Testis (tissue), 2 donors: ENCODE measurements at regions not wholly inside any gene's neighbourhood (a gene's known extent, or its start where the extent isn't known, plus 50 kb on each side); places are given as distances from the start of the nearest gene placed in this dataset.

Experiments used
- DNase-seq: peaks from one replicate; pipeline ENCODE4 v3.0.0-alpha.2; 2019
- H3K27ac ChIP-seq, 2 donors: fragments of 200-600 bp; sonication (generic); one replicate each; pipeline ENCODE4 v1.5.1; 2019
- H3K27me3 ChIP-seq: fragments of 200-600 bp; sonication (generic); one replicate; pipeline ENCODE4 v1.5.1; 2019
- H3K36me3 ChIP-seq: fragments of 200-600 bp; sonication (generic); one replicate; pipeline ENCODE4 v1.5.1; 2017; ENCODE audit warnings: low read depth; ENCODE audit errors: missing control alignments
- H3K4me1 ChIP-seq: fragments of 200-600 bp; sonication (generic); one replicate; pipeline ENCODE4 v1.5.1; 2019
- H3K4me3 ChIP-seq, 2 donors: fragments of 200-600 bp; sonication (generic); one replicate each; pipeline ENCODE4 v1.5.1; 2017 to 2019
- H3K9me3 ChIP-seq: fragments of 200-600 bp; sonication (generic); one replicate; pipeline ENCODE4 v1.5.1; 2017
- CTCF ChIP-seq, 3 experiments: fragments of 450-650 bp in 2 of 3; fragments of 200-600 bp in 1 of 3; sonication (generic) in 1 of 3; IDR thresholded peaks; one replicate each; pipeline ENCODE4 v1.5.1; 2016 to 2019; ENCODE audit warnings: antibody characterized with exemption in 3 of 3, mild to moderate bottlenecking in 2 of 3, moderate library complexity in 1 of 3
- POLR2A ChIP-seq: fragments of 450-650 bp; IDR thresholded peaks from one replicate; pipeline ENCODE4 v1.6.1; 2017; ENCODE audit warnings: antibody characterized with exemption, mild to moderate bottlenecking, moderate library complexity
- WGBS, 2 donors: methylation state at CpG; one replicate each; pipeline ENCODE4 v1.1.5; 2018; 5-methylcytosine and 5-hydroxymethylcytosine counted together
- intact Hi-C: fragments of 100-400 bp; cut with DNase I; formaldehyde crosslinking; loops from one replicate; pipeline ENCODE4 v1.15.1; 2023; ENCODE audit warnings: low total_unique reads

- H3K36me3 ChIP-seq: no peaks in the 10 kb centered on the region
- H3K27ac ChIP-seq: no peak overlapping the region
- 83 to 94% methylated on average over 2 of the region's 2 CpGs for WGBS, 2 donors
- DNase-seq: no peak
- intact Hi-C loops: no loop called here
- H3K27me3 ChIP-seq: no peaks in the 10 kb centered on the region
- H3K9me3 ChIP-seq: no peaks in the 10 kb centered on the region
- H3K4me1 ChIP-seq: no peaks in the 10 kb centered on the region
- TF ChIP-seq CTCF (IDR thresholded peaks at IDR 0.05) (no peak), POLR2A (no peak)
- no peak overlapping the region for H3K4me3 ChIP-seq
These were observed 153.1 kb upstream of the JUN start for GRCh38 chr1:58936973-58937372.

GRCh38 chr1:58939146-58939545 is 155.3 kb upstream of the JUN start:
- DNase-seq: no peak
- Histone ChIP-seq H3K27ac (no peak overlapping the region), H3K9me3 (no peaks in the 10 kb centered on the region), H3K27me3 (no peaks in the 10 kb centered on the region), H3K4me3 (no peak overlapping the region), H3K4me1 (no peaks in the 10 kb centered on the region), H3K36me3 (no peaks in the 10 kb centered on the region)
- intact Hi-C loops: no loop called here
- WGBS, 2 donors: 74 to 81% methylated on average over 2 of the region's 2 CpGs
- no peak for TF ChIP-seq POLR2A
- no peak for TF ChIP-seq CTCF (IDR thresholded peaks at IDR 0.05)

- 86 to 96% methylated on average over 6 of the region's 6 CpGs for WGBS, 2 donors
- DNase-seq: no peak
These were observed 156.0 kb upstream of the JUN start for GRCh38 chr1:58939666-58940370.

GRCh38 chr1:58941471-58942289 is 157.8 kb upstream of the JUN start:
- Histone ChIP-seq H3K36me3 (no peaks in the 10 kb centered on the region), H3K27ac (no peak overlapping the region), H3K4me3 (no peak overlapping the region), H3K4me1 (no peaks in the 10 kb centered on the region), H3K9me3 (no peaks in the 10 kb centered on the region), H3K27me3 (no peaks in the 10 kb centered on the region)
- WGBS, 2 donors: 69 to 74% methylated on average over 3 to 4 of the region's 4 CpGs
- TF ChIP-seq CTCF (IDR thresholded peaks at IDR 0.05) (no peak), POLR2A (no peak)
- DNase-seq: no peak
- intact Hi-C loops: no loop called here

More at GRCh38 chr1:58939666-58940370, 156.0 kb upstream of the JUN start:
- H3K4me3 ChIP-seq: no peak overlapping the region
- no peaks in the 10 kb centered on the region for H3K36me3 ChIP-seq
- intact Hi-C loops: no loop called here
- H3K27ac ChIP-seq: no peak overlapping the region
- H3K4me1 ChIP-seq: no peaks in the 10 kb centered on the region
- TF ChIP-seq POLR2A (no peak), CTCF (IDR thresholded peaks at IDR 0.05) (no peak)
- no peaks in the 10 kb centered on the region for H3K27me3 ChIP-seq
- no peaks in the 10 kb centered on the region for H3K9me3 ChIP-seq
